ENCODE measurements at regions not wholly inside any gene's neighbourhood (a gene's known extent, or its start where the extent isn't known, plus 50 kb on each side); places are given as distances from the start of the nearest gene placed in this dataset.

DNA sequence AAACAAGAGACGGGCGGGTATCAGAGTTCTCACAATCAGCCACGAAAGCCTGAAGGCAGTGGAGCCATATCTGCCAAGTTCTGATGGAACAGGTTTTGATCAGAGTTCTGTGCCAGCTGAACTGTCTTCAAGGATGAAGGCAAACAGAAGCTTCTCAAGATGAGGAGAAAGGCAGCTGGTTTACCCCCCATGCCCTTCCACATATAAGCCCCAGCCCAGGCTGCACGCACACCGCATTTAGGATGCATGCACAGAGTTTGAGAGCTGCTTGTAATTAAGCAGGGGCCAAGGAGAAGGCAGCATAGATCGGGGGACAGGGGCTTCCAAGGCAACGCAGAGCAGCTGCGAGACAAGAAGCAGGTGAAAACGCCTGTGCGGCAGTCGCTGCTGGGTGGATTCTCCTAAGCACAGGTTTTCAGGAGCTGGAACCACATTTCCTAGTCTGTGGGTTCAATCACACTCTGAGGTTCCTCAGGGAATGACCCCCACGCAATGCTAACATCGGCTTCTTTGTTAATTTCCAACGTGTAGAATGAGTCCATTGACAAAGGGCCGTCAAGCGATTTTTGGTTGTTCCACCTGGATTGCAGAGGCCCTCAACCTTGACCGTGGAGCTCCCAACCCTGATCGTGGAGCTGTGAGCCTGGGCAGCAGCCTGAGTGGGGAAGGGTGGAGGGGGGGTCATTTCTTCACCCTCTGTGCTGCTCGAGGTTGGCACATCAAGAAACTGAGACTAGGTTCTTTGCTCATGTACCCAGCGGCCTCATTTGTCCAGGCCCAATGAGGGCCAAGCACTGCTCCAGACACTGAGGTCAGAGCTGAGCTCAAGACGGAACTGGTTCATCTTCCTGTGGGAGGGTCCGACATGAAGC lies 81.7 kb upstream of the SHISAL1 start:
- no peak overlapping the region for H2AFZ ChIP-seq (ENCODE audit: low read depth)
- H3K9ac ChIP-seq = no peak overlapping the region
- 0 out of 2 replicates have a peak, but pooled peaks cover 2% of the 10 kb centered on the region for H3K27me3 ChIP-seq (ENCODE audit: insufficient read depth)
- H3K4me2 ChIP-seq = no peak overlapping the region
- H4K20me1 ChIP-seq (ENCODE audit: insufficient read depth) = no peaks in the 10 kb centered on the region
- no peaks in the 10 kb centered on the region for H3K36me3 ChIP-seq (replicated peaks in 1 of 2; ENCODE audit: control insufficient read depth in 1 of 2, insufficient read depth in 2 of 2, low read length in 1 of 2)
- ChIA-PET POLR2A (no interaction called here), CTCF (interaction anchor here (0.8 to 1.6 kb wide), 3 partner anchors 10 to 401 kb away, joined by 3 to 4 read pairs (median 3); no protein-coding TSS in a partner anchor)
- peak overlapping the region in 1 of 2 experiments; percentile 86; a peak in 1 of 4 replicates for H3K27ac ChIP-seq (ENCODE audit: low read depth in 2 of 2, low read length in 1 of 2)
- no peaks in the 10 kb centered on the region for H3K9me3 ChIP-seq
- no peaks in the 10 kb centered on the region for H3K9me2 ChIP-seq
- peaks cover 0 to 36% of the 10 kb centered on the region in 2 experiments; a peak in 1 of 4 replicates for H3K4me1 ChIP-seq (ENCODE audit: control insufficient read depth in 1 of 2, insufficient read depth in 2 of 2, low read depth in 1 of 2, low read length in 1 of 2)
- H3K79me2 ChIP-seq (ENCODE audit: insufficient read depth) = no peaks in the 10 kb centered on the region
- no peak for TF ChIP-seq TAF1 (IDR thresholded peaks at IDR 0.05; ENCODE audit: borderline replicate concordance, low read depth, low read length)
- TF ChIP-seq EZH2phosphoT487 (IDR thresholded peaks at IDR 0.05; ENCODE audit: borderline replicate concordance, low read depth) = no peak
- TF ChIP-seq FOXM1 (IDR thresholded peaks at IDR 0.05; ENCODE audit: low read depth) = no peak
- TF ChIP-seq MXI1 (IDR thresholded peaks at IDR 0.05; ENCODE audit: low read depth, low read length) = no peak
- no peak for TF ChIP-seq CHD2 (IDR thresholded peaks at IDR 0.05; ENCODE audit: low read length, partially characterized antibody)
- no peak for TF ChIP-seq NRF1 (IDR thresholded peaks at IDR 0.05; ENCODE audit: low read depth, low read length)
- no peak for TF ChIP-seq GABPA (IDR thresholded peaks at IDR 0.05; ENCODE audit: low read depth)
- TF ChIP-seq, protein P1, sequence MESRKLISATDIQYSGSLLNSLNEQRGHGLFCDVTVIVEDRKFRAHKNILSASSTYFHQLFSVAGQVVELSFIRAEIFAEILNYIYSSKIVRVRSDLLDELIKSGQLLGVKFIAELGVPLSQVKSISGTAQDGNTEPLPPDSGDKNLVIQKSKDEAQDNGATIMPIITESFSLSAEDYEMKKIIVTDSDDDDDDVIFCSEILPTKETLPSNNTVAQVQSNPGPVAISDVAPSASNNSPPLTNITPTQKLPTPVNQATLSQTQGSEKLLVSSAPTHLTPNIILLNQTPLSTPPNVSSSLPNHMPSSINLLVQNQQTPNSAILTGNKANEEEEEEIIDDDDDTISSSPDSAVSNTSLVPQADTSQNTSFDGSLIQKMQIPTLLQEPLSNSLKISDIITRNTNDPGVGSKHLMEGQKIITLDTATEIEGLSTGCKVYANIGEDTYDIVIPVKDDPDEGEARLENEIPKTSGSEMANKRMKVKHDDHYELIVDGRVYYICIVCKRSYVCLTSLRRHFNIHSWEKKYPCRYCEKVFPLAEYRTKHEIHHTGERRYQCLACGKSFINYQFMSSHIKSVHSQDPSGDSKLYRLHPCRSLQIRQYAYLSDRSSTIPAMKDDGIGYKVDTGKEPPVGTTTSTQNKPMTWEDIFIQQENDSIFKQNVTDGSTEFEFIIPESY (IDR thresholded peaks at IDR 0.05; ENCODE audit: borderline replicate concordance, low read depth) = no peak
- TF ChIP-seq, protein P2, sequence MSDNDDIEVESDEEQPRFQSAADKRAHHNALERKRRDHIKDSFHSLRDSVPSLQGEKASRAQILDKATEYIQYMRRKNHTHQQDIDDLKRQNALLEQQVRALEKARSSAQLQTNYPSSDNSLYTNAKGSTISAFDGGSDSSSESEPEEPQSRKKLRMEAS (IDR thresholded peaks at IDR 0.05; ENCODE audit: low read depth) = no peak
- TF ChIP-seq, protein P3, sequence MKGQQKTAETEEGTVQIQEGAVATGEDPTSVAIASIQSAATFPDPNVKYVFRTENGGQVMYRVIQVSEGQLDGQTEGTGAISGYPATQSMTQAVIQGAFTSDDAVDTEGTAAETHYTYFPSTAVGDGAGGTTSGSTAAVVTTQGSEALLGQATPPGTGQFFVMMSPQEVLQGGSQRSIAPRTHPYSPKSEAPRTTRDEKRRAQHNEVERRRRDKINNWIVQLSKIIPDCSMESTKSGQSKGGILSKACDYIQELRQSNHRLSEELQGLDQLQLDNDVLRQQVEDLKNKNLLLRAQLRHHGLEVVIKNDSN (IDR thresholded peaks at IDR 0.05; ENCODE audit: borderline replicate concordance, low read depth) = no peak
- TF ChIP-seq, protein P4, sequence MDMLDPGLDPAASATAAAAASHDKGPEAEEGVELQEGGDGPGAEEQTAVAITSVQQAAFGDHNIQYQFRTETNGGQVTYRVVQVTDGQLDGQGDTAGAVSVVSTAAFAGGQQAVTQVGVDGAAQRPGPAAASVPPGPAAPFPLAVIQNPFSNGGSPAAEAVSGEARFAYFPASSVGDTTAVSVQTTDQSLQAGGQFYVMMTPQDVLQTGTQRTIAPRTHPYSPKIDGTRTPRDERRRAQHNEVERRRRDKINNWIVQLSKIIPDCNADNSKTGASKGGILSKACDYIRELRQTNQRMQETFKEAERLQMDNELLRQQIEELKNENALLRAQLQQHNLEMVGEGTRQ (IDR thresholded peaks at IDR 0.05; ENCODE audit: borderline replicate concordance, low read depth, low read length) = no peak
- TF ChIP-seq, protein P5, sequence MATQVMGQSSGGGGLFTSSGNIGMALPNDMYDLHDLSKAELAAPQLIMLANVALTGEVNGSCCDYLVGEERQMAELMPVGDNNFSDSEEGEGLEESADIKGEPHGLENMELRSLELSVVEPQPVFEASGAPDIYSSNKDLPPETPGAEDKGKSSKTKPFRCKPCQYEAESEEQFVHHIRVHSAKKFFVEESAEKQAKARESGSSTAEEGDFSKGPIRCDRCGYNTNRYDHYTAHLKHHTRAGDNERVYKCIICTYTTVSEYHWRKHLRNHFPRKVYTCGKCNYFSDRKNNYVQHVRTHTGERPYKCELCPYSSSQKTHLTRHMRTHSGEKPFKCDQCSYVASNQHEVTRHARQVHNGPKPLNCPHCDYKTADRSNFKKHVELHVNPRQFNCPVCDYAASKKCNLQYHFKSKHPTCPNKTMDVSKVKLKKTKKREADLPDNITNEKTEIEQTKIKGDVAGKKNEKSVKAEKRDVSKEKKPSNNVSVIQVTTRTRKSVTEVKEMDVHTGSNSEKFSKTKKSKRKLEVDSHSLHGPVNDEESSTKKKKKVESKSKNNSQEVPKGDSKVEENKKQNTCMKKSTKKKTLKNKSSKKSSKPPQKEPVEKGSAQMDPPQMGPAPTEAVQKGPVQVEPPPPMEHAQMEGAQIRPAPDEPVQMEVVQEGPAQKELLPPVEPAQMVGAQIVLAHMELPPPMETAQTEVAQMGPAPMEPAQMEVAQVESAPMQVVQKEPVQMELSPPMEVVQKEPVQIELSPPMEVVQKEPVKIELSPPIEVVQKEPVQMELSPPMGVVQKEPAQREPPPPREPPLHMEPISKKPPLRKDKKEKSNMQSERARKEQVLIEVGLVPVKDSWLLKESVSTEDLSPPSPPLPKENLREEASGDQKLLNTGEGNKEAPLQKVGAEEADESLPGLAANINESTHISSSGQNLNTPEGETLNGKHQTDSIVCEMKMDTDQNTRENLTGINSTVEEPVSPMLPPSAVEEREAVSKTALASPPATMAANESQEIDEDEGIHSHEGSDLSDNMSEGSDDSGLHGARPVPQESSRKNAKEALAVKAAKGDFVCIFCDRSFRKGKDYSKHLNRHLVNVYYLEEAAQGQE (IDR thresholded peaks at IDR 0.05; ENCODE audit: low read depth, low read length) = no peak
- TF ChIP-seq RCOR1 (IDR thresholded peaks at IDR 0.05; ENCODE audit: low read length) = no peak
- TF ChIP-seq, protein P6, sequence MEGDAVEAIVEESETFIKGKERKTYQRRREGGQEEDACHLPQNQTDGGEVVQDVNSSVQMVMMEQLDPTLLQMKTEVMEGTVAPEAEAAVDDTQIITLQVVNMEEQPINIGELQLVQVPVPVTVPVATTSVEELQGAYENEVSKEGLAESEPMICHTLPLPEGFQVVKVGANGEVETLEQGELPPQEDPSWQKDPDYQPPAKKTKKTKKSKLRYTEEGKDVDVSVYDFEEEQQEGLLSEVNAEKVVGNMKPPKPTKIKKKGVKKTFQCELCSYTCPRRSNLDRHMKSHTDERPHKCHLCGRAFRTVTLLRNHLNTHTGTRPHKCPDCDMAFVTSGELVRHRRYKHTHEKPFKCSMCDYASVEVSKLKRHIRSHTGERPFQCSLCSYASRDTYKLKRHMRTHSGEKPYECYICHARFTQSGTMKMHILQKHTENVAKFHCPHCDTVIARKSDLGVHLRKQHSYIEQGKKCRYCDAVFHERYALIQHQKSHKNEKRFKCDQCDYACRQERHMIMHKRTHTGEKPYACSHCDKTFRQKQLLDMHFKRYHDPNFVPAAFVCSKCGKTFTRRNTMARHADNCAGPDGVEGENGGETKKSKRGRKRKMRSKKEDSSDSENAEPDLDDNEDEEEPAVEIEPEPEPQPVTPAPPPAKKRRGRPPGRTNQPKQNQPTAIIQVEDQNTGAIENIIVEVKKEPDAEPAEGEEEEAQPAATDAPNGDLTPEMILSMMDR (IDR thresholded peaks at IDR 0.05) = no peak
- TF ChIP-seq FOXJ3 (CRISPR knock-in tag; IDR thresholded peaks at IDR 0.05) = no peak
- no peaks in the 10 kb centered on the region for H3F3A ChIP-seq (replicated peaks; ENCODE audit: insufficient read depth)
- peak; percentile 6 for DNase-seq
- WGBS (ENCODE audit: low lambda C conversion rate) = 84% methylated on average over 21 of the region's 22 CpGs
- H3K4me3 ChIP-seq (ENCODE audit: low read depth in 2 of 2, low read length in 1 of 2) = no peak overlapping the region

Data from SK-N-SH (cell line).